ENCODE measurements at regions not wholly inside any gene's neighbourhood (a gene's known extent, or its start where the extent isn't known, plus 50 kb on each side); places are given as distances from the start of the nearest gene placed in this dataset.

DNA sequence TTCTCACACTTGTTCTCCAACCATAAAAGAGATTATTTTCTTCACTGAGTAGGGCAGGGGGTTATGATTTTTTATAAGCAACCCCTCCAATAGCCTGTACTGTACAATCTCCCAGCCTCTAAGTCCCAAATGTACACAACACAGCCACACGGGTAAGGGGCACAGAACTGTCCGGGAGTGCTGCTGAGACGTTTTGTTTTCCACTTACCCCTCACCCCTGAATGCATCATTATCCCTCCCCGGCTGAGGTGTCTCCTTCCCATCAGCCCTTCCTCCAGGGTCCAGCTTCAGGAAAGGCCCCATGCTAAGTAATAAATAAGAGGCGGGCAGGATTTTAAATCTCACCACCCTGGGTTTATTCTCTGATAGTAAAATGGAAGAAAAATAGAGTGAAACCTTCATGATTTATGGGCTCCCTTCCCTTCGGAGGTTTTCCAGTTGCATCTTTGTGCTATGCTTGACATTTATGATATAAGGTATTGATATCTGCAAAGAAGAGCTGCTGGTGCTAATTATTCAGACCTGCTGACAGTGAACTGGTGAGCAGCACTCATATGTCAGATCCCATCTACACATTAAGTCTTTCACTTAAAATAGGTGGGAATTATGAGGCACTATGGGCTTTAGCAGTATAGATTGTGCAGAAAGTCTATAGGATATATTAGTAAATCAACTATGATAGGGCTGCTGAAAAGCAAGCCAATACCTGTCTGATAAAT is 67.2 kb upstream of the MEGF10 start:
- H3K9ac ChIP-seq (ENCODE audit: control insufficient read depth, extremely low read depth, insufficient read depth, low read length): no peak overlapping the region
- H2AFZ ChIP-seq (ENCODE audit: control insufficient read depth, low read length): no peak overlapping the region
- H3K4me1 ChIP-seq (ENCODE audit: control insufficient read depth, extremely low read depth, insufficient read depth, low read length): no peaks in the 10 kb centered on the region
- TF ChIP-seq EZH2 (IDR thresholded peaks at IDR 0.05; ENCODE audit: low read length): no peak
- TF ChIP-seq, protein P1, sequence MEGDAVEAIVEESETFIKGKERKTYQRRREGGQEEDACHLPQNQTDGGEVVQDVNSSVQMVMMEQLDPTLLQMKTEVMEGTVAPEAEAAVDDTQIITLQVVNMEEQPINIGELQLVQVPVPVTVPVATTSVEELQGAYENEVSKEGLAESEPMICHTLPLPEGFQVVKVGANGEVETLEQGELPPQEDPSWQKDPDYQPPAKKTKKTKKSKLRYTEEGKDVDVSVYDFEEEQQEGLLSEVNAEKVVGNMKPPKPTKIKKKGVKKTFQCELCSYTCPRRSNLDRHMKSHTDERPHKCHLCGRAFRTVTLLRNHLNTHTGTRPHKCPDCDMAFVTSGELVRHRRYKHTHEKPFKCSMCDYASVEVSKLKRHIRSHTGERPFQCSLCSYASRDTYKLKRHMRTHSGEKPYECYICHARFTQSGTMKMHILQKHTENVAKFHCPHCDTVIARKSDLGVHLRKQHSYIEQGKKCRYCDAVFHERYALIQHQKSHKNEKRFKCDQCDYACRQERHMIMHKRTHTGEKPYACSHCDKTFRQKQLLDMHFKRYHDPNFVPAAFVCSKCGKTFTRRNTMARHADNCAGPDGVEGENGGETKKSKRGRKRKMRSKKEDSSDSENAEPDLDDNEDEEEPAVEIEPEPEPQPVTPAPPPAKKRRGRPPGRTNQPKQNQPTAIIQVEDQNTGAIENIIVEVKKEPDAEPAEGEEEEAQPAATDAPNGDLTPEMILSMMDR (optimal IDR thresholded peaks at IDR 0.05 in 1 of 3, IDR thresholded peaks at IDR 0.05 in 1 of 3, conservative IDR thresholded peaks at IDR 0.05 in 1 of 3; ENCODE audit: extremely low read depth in 1 of 3, insufficient read depth in 2 of 3, low read length in 3 of 3): no peak
- dilution Hi-C loops (cut with MboI; ENCODE audit: extremely low pct_ligation_motif_present, low sequenced_read_pairs): no loop called here
- DNase-seq (ENCODE audit: low read depth, low spot score): no peak
- H3K9me3 ChIP-seq (ENCODE audit: control insufficient read depth, low read depth, low read length): no peaks in the 10 kb centered on the region
- H3K9me1 ChIP-seq (ENCODE audit: control insufficient read depth, extremely low read depth, insufficient read depth, low read length): no peaks in the 10 kb centered on the region
- no peak overlapping the region for H3K27ac ChIP-seq (ENCODE audit: control insufficient read depth, insufficient read depth, low read length)
- no peaks in the 10 kb centered on the region for H3K36me3 ChIP-seq (ENCODE audit: control insufficient read depth in 2 of 2, extremely low read depth in 1 of 2, insufficient read depth in 2 of 2, low read length in 2 of 2)
- H3K79me2 ChIP-seq (ENCODE audit: control insufficient read depth, insufficient read depth, low read length): no peaks in the 10 kb centered on the region
- H3K4me2 ChIP-seq (ENCODE audit: control insufficient read depth, extremely low read depth, insufficient read depth, low read depth, low read length): no peak overlapping the region
- FAIRE-seq: no peak
- no peak overlapping the region for H3K4me3 ChIP-seq (ENCODE audit: control insufficient read depth in 2 of 3, extremely low read depth in 1 of 3, insufficient read depth in 2 of 3, low read depth in 1 of 3, low read length in 3 of 3)
- no peaks in the 10 kb centered on the region for H4K20me1 ChIP-seq (ENCODE audit: control insufficient read depth, extremely low read depth, insufficient read depth, low read length)
- H3K27me3 ChIP-seq (ENCODE audit: control insufficient read depth, extremely low read depth, insufficient read depth, low read length): no peaks in the 10 kb centered on the region

DNA sequence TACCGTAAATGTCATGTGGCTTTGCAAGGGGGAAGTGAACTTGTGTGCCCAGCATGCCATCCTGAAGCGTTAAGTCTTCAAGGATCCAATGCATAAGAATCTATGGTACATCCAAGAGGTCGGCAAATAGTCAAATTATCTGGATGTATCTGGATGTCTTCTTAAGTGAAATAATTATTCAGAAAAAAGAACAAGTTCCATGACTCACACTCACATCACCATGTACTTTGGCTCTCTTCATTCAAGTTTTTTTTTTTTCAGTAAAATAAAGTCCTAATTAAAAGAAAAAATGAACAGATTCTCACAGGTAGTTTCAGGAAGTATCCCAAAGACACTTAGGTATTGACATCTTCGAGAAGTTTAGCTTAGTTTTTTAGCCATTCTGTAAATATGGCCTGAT is 62.7 kb upstream of the MEGF10 start:
- H3K79me2 ChIP-seq (ENCODE audit: control insufficient read depth, insufficient read depth, low read length): no peaks in the 10 kb centered on the region
- peaks cover 4% of the 10 kb centered on the region for H3K27me3 ChIP-seq (ENCODE audit: control insufficient read depth, extremely low read depth, insufficient read depth, low read length)
- H3K9me3 ChIP-seq (ENCODE audit: control insufficient read depth, low read depth, low read length): no peaks in the 10 kb centered on the region
- DNase-seq (ENCODE audit: low read depth, low spot score) (no peak), FAIRE-seq (no peak)
- TF ChIP-seq, protein P1 (optimal IDR thresholded peaks at IDR 0.05 in 1 of 3, IDR thresholded peaks at IDR 0.05 in 1 of 3, conservative IDR thresholded peaks at IDR 0.05 in 1 of 3; ENCODE audit: extremely low read depth in 1 of 3, insufficient read depth in 2 of 3, low read length in 3 of 3): no peak
- no peak for TF ChIP-seq EZH2 (IDR thresholded peaks at IDR 0.05; ENCODE audit: low read length)
- H3K27ac ChIP-seq (ENCODE audit: control insufficient read depth, insufficient read depth, low read length): no peak overlapping the region
- no peak overlapping the region for H2AFZ ChIP-seq (ENCODE audit: control insufficient read depth, low read length)
- H4K20me1 ChIP-seq (ENCODE audit: control insufficient read depth, extremely low read depth, insufficient read depth, low read length): no peaks in the 10 kb centered on the region
- no peak overlapping the region for H3K9ac ChIP-seq (ENCODE audit: control insufficient read depth, extremely low read depth, insufficient read depth, low read length)
- dilution Hi-C loops (cut with MboI; ENCODE audit: extremely low pct_ligation_motif_present, low sequenced_read_pairs): no loop called here
- H3K4me3 ChIP-seq (ENCODE audit: control insufficient read depth in 2 of 3, extremely low read depth in 1 of 3, insufficient read depth in 2 of 3, low read depth in 1 of 3, low read length in 3 of 3): no peak overlapping the region
- peaks cover 5% of the 10 kb centered on the region for H3K4me1 ChIP-seq (ENCODE audit: control insufficient read depth, extremely low read depth, insufficient read depth, low read length)
- H3K4me2 ChIP-seq (ENCODE audit: control insufficient read depth, extremely low read depth, insufficient read depth, low read depth, low read length): no peak overlapping the region
- no peaks in the 10 kb centered on the region for H3K36me3 ChIP-seq (ENCODE audit: control insufficient read depth in 2 of 2, extremely low read depth in 1 of 2, insufficient read depth in 2 of 2, low read length in 2 of 2)
- H3K9me1 ChIP-seq (ENCODE audit: control insufficient read depth, extremely low read depth, insufficient read depth, low read length): no peaks in the 10 kb centered on the region

Measured in keratinocyte (primary cell).